H9 (cell line): ENCODE measurements at regions not wholly inside any gene's neighbourhood (a gene's known extent, or its start where the extent isn't known, plus 50 kb on each side); places are given as distances from the start of the nearest gene placed in this dataset.

Source experiments
- DNase-seq: peaks from one replicate; pipeline ENCODE4 v3.0.0-alpha.2; 2017
- H2AFZ ChIP-seq: one replicate; pipeline ENCODE4 v1.6.1; 2013; ENCODE audit warnings: mild to moderate bottlenecking, low read length, control low read depth, moderate library complexity
- H2AK5ac ChIP-seq: 2 replicates; pipeline ENCODE4 v1.6.1; 2013; ENCODE audit warnings: low read length, control low read depth, mixed read lengths; ENCODE audit not compliant: insufficient read length
- H2BK120ac ChIP-seq: one replicate; pipeline ENCODE4 v1.6.1; 2013; ENCODE audit warnings: low read depth, mild to moderate bottlenecking, low read length, control low read depth, inconsistent platforms; ENCODE audit not compliant: poor library complexity, severe bottlenecking
- H2BK12ac ChIP-seq: 2 replicates; pipeline ENCODE4 v1.6.1; 2013; ENCODE audit warnings: low read length, control low read depth, mixed read lengths, low read depth; ENCODE audit not compliant: insufficient read length
- H2BK15ac ChIP-seq: 2 replicates; pipeline ENCODE4 v1.6.1; 2013; ENCODE audit warnings: low read depth, low read length, control low read depth
- H2BK20ac ChIP-seq: one replicate; pipeline ENCODE4 v1.6.1; 2013; ENCODE audit warnings: low read depth, mild to moderate bottlenecking, low read length, control low read depth, inconsistent platforms; ENCODE audit not compliant: poor library complexity, severe bottlenecking
- H2BK5ac ChIP-seq: 2 replicates; pipeline ENCODE4 v1.6.1; 2013; ENCODE audit warnings: low read length, control low read depth, mixed read lengths; ENCODE audit not compliant: insufficient read length
- H3K14ac ChIP-seq: 2 replicates; pipeline ENCODE4 v1.6.1; 2013; ENCODE audit warnings: low read length, control low read depth; ENCODE audit not compliant: insufficient read depth
- H3K18ac ChIP-seq: 2 replicates; pipeline ENCODE4 v1.6.1; 2013; ENCODE audit warnings: low read depth, mild to moderate bottlenecking, mixed read lengths, low read length, control low read depth; ENCODE audit not compliant: insufficient read length
- H3K23ac ChIP-seq: 2 replicates; pipeline ENCODE4 v1.6.1; 2013; ENCODE audit warnings: low read length, control low read depth, mixed read lengths, low read depth; ENCODE audit not compliant: insufficient read length
- H3K23me2 ChIP-seq: 2 replicates; pipeline ENCODE4 v1.6.1; 2013; ENCODE audit warnings: low read depth, mild to moderate bottlenecking, mixed read lengths, low read length, control low read depth; ENCODE audit not compliant: insufficient read length, poor library complexity, severe bottlenecking
- H3K27ac ChIP-seq: 2 replicates; pipeline ENCODE4 v1.5.1; 2013; ENCODE audit warnings: low read length, control low read depth, mixed read lengths, low read depth; ENCODE audit not compliant: insufficient read length
- H3K27me3 ChIP-seq: 2 replicates; pipeline ENCODE4 v1.6.1; 2013; ENCODE audit warnings: low read length, control low read depth, inconsistent platforms; ENCODE audit not compliant: insufficient read depth
- H3K4ac ChIP-seq: 2 replicates; pipeline ENCODE4 v1.6.1; 2013; ENCODE audit warnings: low read depth, mild to moderate bottlenecking, control low read depth, inconsistent platforms, low read length, moderate library complexity
- H3K4me1 ChIP-seq: 2 replicates; pipeline ENCODE4 v1.6.1; 2013; ENCODE audit warnings: low read length, control low read depth, inconsistent platforms; ENCODE audit not compliant: insufficient read depth
- H3K4me2 ChIP-seq: 2 replicates; pipeline ENCODE4 v1.6.1; 2013; ENCODE audit warnings: low read length, control low read depth, mixed read lengths; ENCODE audit not compliant: insufficient read length, insufficient read depth
- H3K56ac ChIP-seq: 2 replicates; pipeline ENCODE4 v1.6.1; 2013; ENCODE audit warnings: low read depth, mild to moderate bottlenecking, mixed read lengths, low read length, control low read depth; ENCODE audit not compliant: insufficient read length
- H3K79me1 ChIP-seq: 2 replicates; pipeline ENCODE4 v1.6.1; 2013; ENCODE audit warnings: low read depth, mild to moderate bottlenecking, moderate library complexity, low read length, control low read depth, inconsistent platforms; ENCODE audit not compliant: insufficient read depth, poor library complexity, severe bottlenecking
- H3K79me2 ChIP-seq: 2 replicates; pipeline ENCODE4 v1.6.1; 2013; ENCODE audit warnings: low read length, control low read depth, inconsistent platforms; ENCODE audit not compliant: insufficient read depth
- H3K9ac ChIP-seq: 2 replicates; pipeline ENCODE4 v1.6.1; 2013; ENCODE audit warnings: low read length, control low read depth, mixed read lengths; ENCODE audit not compliant: insufficient read length; ENCODE audit errors: extremely low read depth
- H3K9me3 ChIP-seq: one replicate; pipeline ENCODE4 v1.6.1; 2013; ENCODE audit warnings: low read depth, low read length, inconsistent platforms; ENCODE audit not compliant: control insufficient read depth
- H3T11ph ChIP-seq: one replicate; pipeline ENCODE4 v1.6.1; 2013; ENCODE audit warnings: mild to moderate bottlenecking, low read length, control low read depth, inconsistent platforms
- H4K20me1 ChIP-seq: one replicate; pipeline ENCODE4 v1.6.1; 2013; ENCODE audit not compliant: control insufficient read depth, insufficient read length, insufficient read depth
- H4K5ac ChIP-seq: 2 replicates; pipeline ENCODE4 v1.6.1; 2013; ENCODE audit warnings: low read depth, mild to moderate bottlenecking, mixed read lengths, low read length, control low read depth; ENCODE audit not compliant: insufficient read length
- H4K8ac ChIP-seq: replicated peaks from 2 replicates; pipeline ENCODE4 v1.6.1; 2013; ENCODE audit warnings: low read length, control low read depth, mixed read lengths, low read depth; ENCODE audit not compliant: insufficient read length
- H4K91ac ChIP-seq: 2 replicates; pipeline ENCODE4 v1.6.1; 2013; ENCODE audit warnings: low read depth, mild to moderate bottlenecking, moderate library complexity, mixed read lengths, low read length, control low read depth; ENCODE audit not compliant: insufficient read length
- H3K27ac Mint-ChIP-seq, 3 experiments: 2 replicates in 2 of 3; 3 replicates in 1 of 3; pipeline ENCODE4 v1.8.0; 2020 to 2021; ENCODE audit warnings: mixed read lengths in 3 of 3, mild to moderate bottlenecking in 1 of 3, moderate library complexity in 1 of 3
- H3K27me3 Mint-ChIP-seq: 2 replicates; pipeline ENCODE4 v1.8.0; 2021; ENCODE audit warnings: low read depth, mild to moderate bottlenecking, moderate library complexity, mixed read lengths
- H3K36me3 Mint-ChIP-seq, 3 experiments: 2 replicates in 2 of 3; 3 replicates in 1 of 3; pipeline ENCODE4 v1.8.0; 2020 to 2021; ENCODE audit warnings: low read depth in 3 of 3, mixed read lengths in 3 of 3; ENCODE audit not compliant: insufficient read depth in 1 of 3
- H3K4me1 Mint-ChIP-seq, 2 experiments: 2 replicates each; pipeline ENCODE4 v1.8.0; 2020; ENCODE audit warnings: mixed read lengths in 2 of 2
- H3K4me3 Mint-ChIP-seq, 2 experiments: 2 replicates in 1 of 2; 3 replicates in 1 of 2; pipeline ENCODE4 v1.8.0; 2020 to 2021; ENCODE audit warnings: mild to moderate bottlenecking in 2 of 2, mixed read lengths in 2 of 2, moderate library complexity in 1 of 2
- H3K9me3 Mint-ChIP-seq, 2 experiments: 2 replicates in 1 of 2; 3 replicates in 1 of 2; pipeline ENCODE4 v1.8.0; 2020; ENCODE audit warnings: mild to moderate bottlenecking in 2 of 2, mixed read lengths in 2 of 2, moderate library complexity in 1 of 2
- WGBS: extraction: QIAGEN DNeasy Blood & Tissue Kit; methylation state at CpG from one replicate; pipeline ENCODE4 v1.1.7; 2013; ENCODE audit warnings: missing lambda C conversion rate, low lambda C conversion rate, mixed read lengths; ENCODE audit not compliant: insufficient read length; ENCODE audit errors: extremely low coverage; 5-methylcytosine and 5-hydroxymethylcytosine counted together
- TF ChIP-seq, protein P1 (sequence below): fragments of 200-600 bp; sonication (generic); conservative IDR thresholded peaks from 3 replicates; pipeline ENCODE4 v1.8.0; 2021; ENCODE audit warnings: antibody characterized with exemption, mild to moderate bottlenecking

DNA sequence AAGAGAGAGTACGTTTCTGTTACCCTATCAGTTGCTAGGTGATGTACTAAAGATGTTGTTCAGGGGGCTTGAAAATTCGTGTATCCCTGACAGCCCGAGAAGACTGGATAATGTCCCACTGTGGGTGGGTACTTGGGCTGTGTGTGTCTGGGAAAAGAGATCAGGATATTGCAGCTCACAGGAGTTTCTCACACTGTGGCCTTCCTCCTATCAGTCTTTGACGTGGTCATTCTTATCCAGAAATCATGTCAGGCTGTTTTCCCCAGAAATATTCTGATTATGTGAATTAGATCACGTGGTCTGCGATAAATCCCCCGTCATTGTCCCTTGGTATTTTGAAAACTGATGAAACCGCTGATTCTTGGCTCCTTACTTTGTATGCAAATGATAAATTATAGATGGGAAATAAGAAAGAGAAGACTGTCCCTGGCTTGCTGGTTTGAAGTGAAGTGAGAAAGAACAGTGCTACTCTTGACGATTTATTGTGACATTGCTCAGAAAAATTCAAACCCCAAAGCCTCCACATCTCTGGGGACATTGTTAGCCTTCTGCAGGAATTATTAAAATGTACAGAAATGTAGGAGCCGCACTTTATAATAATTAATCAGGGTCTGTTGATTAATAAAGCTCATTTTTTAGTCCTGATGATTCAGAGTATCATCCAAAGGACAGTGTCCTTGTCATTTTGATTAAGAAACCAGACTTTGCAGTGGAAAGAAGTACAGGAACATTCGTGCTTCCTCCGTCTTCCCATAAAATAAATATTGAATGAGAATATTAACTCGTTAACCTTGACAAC, 167.5 kb upstream of the TSHZ2 start:
- Histone ChIP-seq H4K8ac (no peak overlapping the region), H2BK120ac (no peak overlapping the region), H4K91ac (no peak overlapping the region), H2BK5ac (no peak overlapping the region), H3K79me2 (no peaks in the 10 kb centered on the region), H3K18ac (no peak overlapping the region), H3K4me2 (no peak overlapping the region), H3K23ac (no peak overlapping the region), H3K14ac (no peak overlapping the region), H3K4me1 (no peaks in the 10 kb centered on the region), H2BK15ac (no peak overlapping the region), H2BK20ac (no peak overlapping the region), H2AK5ac (no peak overlapping the region), H3K9ac (no peak overlapping the region), H4K20me1 (no peaks in the 10 kb centered on the region), H3K27me3 (no peaks in the 10 kb centered on the region), H3K79me1 (no peaks in the 10 kb centered on the region), H3K56ac (no peak overlapping the region), H3T11ph (no peak overlapping the region), H2AFZ (no peak overlapping the region), H3K9me3 (no peaks in the 10 kb centered on the region), H3K4ac (no peak overlapping the region), H3K23me2 (no peaks in the 10 kb centered on the region), H2BK12ac (no peak overlapping the region), H3K27ac (no peak overlapping the region), H4K5ac (no peak overlapping the region)
- Mint-ChIP-seq H3K9me3 (no peaks in the 10 kb centered on the region), H3K27ac (no peak overlapping the region), H3K27me3 (no peaks in the 10 kb centered on the region; the same call in 1 of the 2 replicates), H3K36me3 (no peaks in the 10 kb centered on the region), H3K4me3 (no peak overlapping the region), H3K4me1 (no peaks in the 10 kb centered on the region)
- WGBS: no CpG with 5 or more reads among the region's 13 CpGs
- TF ChIP-seq, protein P1, sequence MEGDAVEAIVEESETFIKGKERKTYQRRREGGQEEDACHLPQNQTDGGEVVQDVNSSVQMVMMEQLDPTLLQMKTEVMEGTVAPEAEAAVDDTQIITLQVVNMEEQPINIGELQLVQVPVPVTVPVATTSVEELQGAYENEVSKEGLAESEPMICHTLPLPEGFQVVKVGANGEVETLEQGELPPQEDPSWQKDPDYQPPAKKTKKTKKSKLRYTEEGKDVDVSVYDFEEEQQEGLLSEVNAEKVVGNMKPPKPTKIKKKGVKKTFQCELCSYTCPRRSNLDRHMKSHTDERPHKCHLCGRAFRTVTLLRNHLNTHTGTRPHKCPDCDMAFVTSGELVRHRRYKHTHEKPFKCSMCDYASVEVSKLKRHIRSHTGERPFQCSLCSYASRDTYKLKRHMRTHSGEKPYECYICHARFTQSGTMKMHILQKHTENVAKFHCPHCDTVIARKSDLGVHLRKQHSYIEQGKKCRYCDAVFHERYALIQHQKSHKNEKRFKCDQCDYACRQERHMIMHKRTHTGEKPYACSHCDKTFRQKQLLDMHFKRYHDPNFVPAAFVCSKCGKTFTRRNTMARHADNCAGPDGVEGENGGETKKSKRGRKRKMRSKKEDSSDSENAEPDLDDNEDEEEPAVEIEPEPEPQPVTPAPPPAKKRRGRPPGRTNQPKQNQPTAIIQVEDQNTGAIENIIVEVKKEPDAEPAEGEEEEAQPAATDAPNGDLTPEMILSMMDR: no peak
- no peak for DNase-seq
